ENCODE measurements at regions not wholly inside any gene's neighbourhood (a gene's known extent, or its start where the extent isn't known, plus 50 kb on each side); places are given as distances from the start of the nearest gene placed in this dataset.

DNA sequence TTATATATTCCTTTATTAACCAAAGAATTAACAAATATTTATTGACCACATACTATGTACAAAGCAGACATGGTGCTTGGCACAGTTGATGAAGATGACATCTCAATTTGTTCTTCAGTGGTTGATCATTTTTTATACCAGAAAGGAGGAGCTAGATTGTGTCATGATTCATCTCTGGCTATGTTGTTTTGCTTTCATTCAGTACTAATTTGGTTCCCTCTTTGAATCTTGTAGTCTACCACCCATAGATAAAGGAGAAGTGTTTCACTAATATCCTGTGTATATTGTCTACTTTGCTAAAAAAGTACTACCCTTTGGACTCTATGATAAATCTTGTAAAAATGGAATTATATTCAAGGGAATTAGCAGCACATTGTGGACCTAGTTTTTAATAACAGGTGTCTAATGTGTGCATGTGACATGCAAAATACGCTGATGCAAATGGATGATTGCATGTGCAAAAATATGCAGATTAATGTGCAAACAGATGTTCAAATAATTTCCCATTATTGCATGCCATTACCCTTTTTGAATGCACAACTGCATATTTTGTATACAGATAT lies 313.2 kb upstream of the ZEB2 start:
- TF ChIP-seq CTCF (IDR thresholded peaks at IDR 0.05) = no peak
- no peaks in the 10 kb centered on the region for H3K4me1 ChIP-seq
- H3K79me2 ChIP-seq = no peaks in the 10 kb centered on the region
- no peaks in the 10 kb centered on the region for H3K36me3 ChIP-seq (ENCODE audit: control insufficient read depth, insufficient read depth, low read length)
- no peaks in the 10 kb centered on the region for H3K9me3 ChIP-seq (ENCODE audit: control insufficient read depth, low read length)
- H3K27me3 ChIP-seq (ENCODE audit: control insufficient read depth, insufficient read depth, low read length) = no peaks in the 10 kb centered on the region
- H3K4me2 ChIP-seq (ENCODE audit: low read length) = no peak overlapping the region
- no peak overlapping the region for H3K27ac ChIP-seq
- no peak overlapping the region for H3K4me3 ChIP-seq (ENCODE audit: low read depth, low read length)
- no peak overlapping the region for H2AFZ ChIP-seq
- no peak overlapping the region for H3K9ac ChIP-seq

DNA sequence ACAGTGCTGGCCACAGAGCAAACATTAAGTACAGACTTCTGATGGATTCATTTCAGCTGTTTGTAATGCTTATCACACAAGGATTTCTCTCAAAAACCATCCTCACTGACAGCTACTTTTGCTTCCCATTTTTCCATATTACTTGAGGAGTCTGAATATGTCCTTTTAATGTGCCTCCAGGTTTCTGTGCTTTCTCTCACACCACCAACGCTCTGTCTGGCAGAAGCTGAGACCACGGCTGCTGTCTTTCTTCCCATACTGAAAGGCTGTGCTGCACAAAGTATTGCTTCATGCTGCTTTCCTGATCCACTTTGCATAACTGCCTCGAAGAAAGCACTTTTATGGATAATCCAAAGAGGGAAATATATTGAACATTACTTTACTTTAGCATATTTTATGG lies 312.1 kb upstream of the ZEB2 start:
- H3K36me3 ChIP-seq (ENCODE audit: control insufficient read depth, insufficient read depth, low read length) = no peaks in the 10 kb centered on the region
- no peaks in the 10 kb centered on the region for H3K27me3 ChIP-seq (ENCODE audit: control insufficient read depth, insufficient read depth, low read length)
- H3K79me2 ChIP-seq = no peaks in the 10 kb centered on the region
- no peak for TF ChIP-seq CTCF (IDR thresholded peaks at IDR 0.05)
- no peak overlapping the region for H3K9ac ChIP-seq
- H3K9me3 ChIP-seq (ENCODE audit: control insufficient read depth, low read length) = no peaks in the 10 kb centered on the region
- no peak overlapping the region for H3K27ac ChIP-seq
- H2AFZ ChIP-seq = no peak overlapping the region
- H3K4me1 ChIP-seq = no peaks in the 10 kb centered on the region
- no peak overlapping the region for H3K4me3 ChIP-seq (ENCODE audit: low read depth, low read length)
- H3K4me2 ChIP-seq (ENCODE audit: low read length) = no peak overlapping the region

DNA sequence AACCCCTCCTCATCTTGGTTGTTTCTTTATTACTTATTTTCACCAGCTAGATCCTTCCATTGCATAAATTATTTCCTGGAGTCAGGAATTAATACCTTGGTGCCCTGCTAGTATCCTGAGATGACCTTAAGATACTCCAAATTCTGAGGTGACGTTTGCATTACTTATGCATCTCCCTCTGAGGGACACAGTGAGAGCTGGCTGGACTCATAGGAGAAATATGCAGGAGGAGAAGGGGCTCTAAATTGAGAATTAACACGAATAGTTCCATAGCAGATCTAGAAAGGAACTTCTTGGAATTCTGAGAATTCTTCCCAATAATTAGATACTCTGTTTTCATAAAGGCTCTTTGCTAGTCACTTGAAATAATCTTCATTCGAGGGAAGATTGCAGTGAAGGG lies 310.6 kb upstream of the ZEB2 start:
- Histone ChIP-seq H3K4me1 (no peaks in the 10 kb centered on the region), H3K27ac (no peak overlapping the region), H3K4me3 (ENCODE audit: low read depth, low read length) (no peak overlapping the region), H3K79me2 (no peaks in the 10 kb centered on the region), H3K9ac (no peak overlapping the region), H3K4me2 (ENCODE audit: low read length) (no peak overlapping the region), H3K9me3 (ENCODE audit: control insufficient read depth, low read length) (no peaks in the 10 kb centered on the region), H2AFZ (no peak overlapping the region), H3K36me3 (ENCODE audit: control insufficient read depth, insufficient read depth, low read length) (no peaks in the 10 kb centered on the region), H3K27me3 (ENCODE audit: control insufficient read depth, insufficient read depth, low read length) (no peaks in the 10 kb centered on the region)
- TF ChIP-seq CTCF (IDR thresholded peaks at IDR 0.05) = no peak

GRCh38 chr2:144827404-144827803 lies 307.5 kb upstream of the ZEB2 start:
- no peak for TF ChIP-seq CTCF (IDR thresholded peaks at IDR 0.05)
- Histone ChIP-seq H3K9me3 (ENCODE audit: control insufficient read depth, low read length) (no peaks in the 10 kb centered on the region), H3K27ac (no peak overlapping the region), H2AFZ (no peak overlapping the region), H3K4me1 (no peaks in the 10 kb centered on the region), H3K27me3 (ENCODE audit: control insufficient read depth, insufficient read depth, low read length) (no peaks in the 10 kb centered on the region), H3K4me2 (ENCODE audit: low read length) (no peak overlapping the region), H3K4me3 (ENCODE audit: low read depth, low read length) (no peak overlapping the region), H3K9ac (no peak overlapping the region), H3K36me3 (ENCODE audit: control insufficient read depth, insufficient read depth, low read length) (no peaks in the 10 kb centered on the region), H3K79me2 (no peaks in the 10 kb centered on the region)

- Histone ChIP-seq H3K9ac (no peak overlapping the region), H3K27me3 (ENCODE audit: control insufficient read depth, insufficient read depth, low read length) (no peaks in the 10 kb centered on the region), H3K4me3 (ENCODE audit: low read depth, low read length) (no peak overlapping the region), H3K4me2 (ENCODE audit: low read length) (no peak overlapping the region), H3K79me2 (no peaks in the 10 kb centered on the region), H2AFZ (no peak overlapping the region), H3K36me3 (ENCODE audit: control insufficient read depth, insufficient read depth, low read length) (no peaks in the 10 kb centered on the region), H3K27ac (no peak overlapping the region), H3K4me1 (no peaks in the 10 kb centered on the region), H3K9me3 (ENCODE audit: control insufficient read depth, low read length) (no peaks in the 10 kb centered on the region)
- TF ChIP-seq CTCF (IDR thresholded peaks at IDR 0.05) = no peak
These were observed 306.2 kb upstream of the ZEB2 start for GRCh38 chr2:144826105-144826504.

All from parathyroid adenoma (tissue), 2 donors.